HFF-Myc (cell line): ENCODE measurements at regions not wholly inside any gene's neighbourhood (a gene's known extent, or its start where the extent isn't known, plus 50 kb on each side); places are given as distances from the start of the nearest gene placed in this dataset.
"Not testable (repeated sequence)": the region's sequence is repeated elsewhere in the genome, so short reads cannot be mapped to it uniquely, and the experiment has no call there.

Experiments
- DNase-seq: peaks from one replicate; pipeline ENCODE4 v3.0.0-alpha.2; 2011; ENCODE audit warnings: low read depth; ENCODE audit errors: extremely low read depth
- H3K4me3 ChIP-seq: replicated peaks from 2 replicates; pipeline ENCODE4 v1.5.1; 2011; ENCODE audit warnings: low read depth, mild to moderate bottlenecking, control low read depth, low read length
- CTCF ChIP-seq: IDR thresholded peaks from 2 replicates; pipeline ENCODE4 v1.5.1; 2012; ENCODE audit warnings: mild to moderate bottlenecking, low read depth, low read length, control low read depth; ENCODE audit errors: missing control alignments

GRCh38 chrX:47776292-47777006 is 60.3 kb upstream of the ZNF81 start:
- no peak for TF ChIP-seq CTCF
- no peak overlapping the region for H3K4me3 ChIP-seq
- DNase-seq, result no peak

- no peak for TF ChIP-seq CTCF
- H3K4me3 ChIP-seq, result no peak overlapping the region
- DNase-seq, result no peak
These were observed 63.9 kb upstream of the ZNF81 start for GRCh38 chrX:47772764-47773163.

- H3K4me3 ChIP-seq, result no peak overlapping the region
- no peak for DNase-seq
- TF ChIP-seq CTCF, result no peak
These were observed 65.2 kb upstream of the ZNF81 start for GRCh38 chrX:47771473-47771872.

GRCh38 chrX:47762826-47763225 is 73.9 kb upstream of the ZNF81 start:
- H3K4me3 ChIP-seq, DNase-seq: not testable (repeated sequence)

GRCh38 chrX:47752685-47753084 is 84.0 kb upstream of the ZNF81 start:
- DNase-seq, result no peak
- no peak for TF ChIP-seq CTCF
- H3K4me3 ChIP-seq, result no peak overlapping the region

- TF ChIP-seq CTCF, result peak; percentile 32
- DNase-seq, result no peak
These were observed 85.0 kb upstream of the ZNF81 start for GRCh38 chrX:47751670-47752069.

GRCh38 chrX:47749185-47749967 is 87.3 kb upstream of the ZNF81 start:
- no peak for DNase-seq
- TF ChIP-seq CTCF, result no peak
- H3K4me3 ChIP-seq, result no peak overlapping the region

More at GRCh38 chrX:47751670-47752069, 85.0 kb upstream of the ZNF81 start:
- H3K4me3 ChIP-seq, result no peak overlapping the region
